Ovary (tissue), 3 donors: ENCODE measurements at regions not wholly inside any gene's neighbourhood (a gene's known extent, or its start where the extent isn't known, plus 50 kb on each side); places are given as distances from the start of the nearest gene placed in this dataset.

Source experiments
- EP300 ChIP-seq: sonication (generic); formaldehyde crosslinking; IDR thresholded peaks from one replicate; pipeline ENCODE4 v1.6.1; 2017; ENCODE audit warnings: antibody characterized with exemption
- POLR2A ChIP-seq: fragments of 450-650 bp; IDR thresholded peaks from one replicate; pipeline ENCODE4 v1.6.1; 2017; ENCODE audit warnings: antibody characterized with exemption, mild to moderate bottlenecking, moderate library complexity
- TF ChIP-seq, protein P1 (sequence below), 3 donors: fragments of 450-650 bp in 2 of 3; fragments of 200-600 bp in 1 of 3; IDR thresholded peaks; one replicate each; pipeline versions ENCODE4 v1.5.1 to v1.8.0; 2016 to 2022; ENCODE audit warnings: antibody characterized with exemption in 3 of 3, mild to moderate bottlenecking in 1 of 3
- donor health status: DM: no; HTN: no; CAD: no.

DNA sequence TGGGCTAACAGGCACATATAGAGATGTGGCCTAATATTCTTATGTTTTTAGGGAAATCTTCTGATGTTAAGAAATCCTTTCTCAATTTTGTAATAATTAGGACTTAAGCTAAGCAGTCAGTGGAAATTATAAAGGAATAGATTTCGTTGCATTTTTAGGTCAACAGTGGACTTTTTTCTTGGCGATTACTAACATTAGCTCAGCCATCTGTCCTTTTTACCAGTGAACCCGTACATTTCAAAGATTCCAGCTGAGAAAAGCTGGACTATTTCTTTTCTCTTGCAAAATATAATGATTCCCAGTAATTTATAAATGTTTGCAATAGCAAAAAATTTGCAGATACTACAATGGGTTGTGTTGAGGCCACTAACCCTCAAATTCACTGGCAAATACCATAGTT is 54.9 kb upstream of the CA10 start:
- TF ChIP-seq, protein P1, sequence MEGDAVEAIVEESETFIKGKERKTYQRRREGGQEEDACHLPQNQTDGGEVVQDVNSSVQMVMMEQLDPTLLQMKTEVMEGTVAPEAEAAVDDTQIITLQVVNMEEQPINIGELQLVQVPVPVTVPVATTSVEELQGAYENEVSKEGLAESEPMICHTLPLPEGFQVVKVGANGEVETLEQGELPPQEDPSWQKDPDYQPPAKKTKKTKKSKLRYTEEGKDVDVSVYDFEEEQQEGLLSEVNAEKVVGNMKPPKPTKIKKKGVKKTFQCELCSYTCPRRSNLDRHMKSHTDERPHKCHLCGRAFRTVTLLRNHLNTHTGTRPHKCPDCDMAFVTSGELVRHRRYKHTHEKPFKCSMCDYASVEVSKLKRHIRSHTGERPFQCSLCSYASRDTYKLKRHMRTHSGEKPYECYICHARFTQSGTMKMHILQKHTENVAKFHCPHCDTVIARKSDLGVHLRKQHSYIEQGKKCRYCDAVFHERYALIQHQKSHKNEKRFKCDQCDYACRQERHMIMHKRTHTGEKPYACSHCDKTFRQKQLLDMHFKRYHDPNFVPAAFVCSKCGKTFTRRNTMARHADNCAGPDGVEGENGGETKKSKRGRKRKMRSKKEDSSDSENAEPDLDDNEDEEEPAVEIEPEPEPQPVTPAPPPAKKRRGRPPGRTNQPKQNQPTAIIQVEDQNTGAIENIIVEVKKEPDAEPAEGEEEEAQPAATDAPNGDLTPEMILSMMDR (IDR thresholded peaks at IDR 0.05) = no peak
- TF ChIP-seq POLR2A (no peak), EP300 (no peak)
